Upper lobe of right lung (tissue), 1 donor: ENCODE measurements at regions not wholly inside any gene's neighbourhood (a gene's known extent, or its start where the extent isn't known, plus 50 kb on each side); places are given as distances from the start of the nearest gene placed in this dataset.
"Not testable (repeated sequence)": the region's sequence is repeated elsewhere in the genome, so short reads cannot be mapped to it uniquely, and the experiment has no call there.

ENCODE experiments used
- ATAC-seq: fragments of 200-7000 bp; cut with Tn5 transposase; one replicate; pipeline ENCODE4 v1.9.1; 2020; ENCODE audit warnings: mild to moderate bottlenecking, moderate library complexity
- DNase-seq: peaks from one replicate; pipeline ENCODE4 v3.0.0-alpha.2; 2020
- H3K27ac ChIP-seq: fragments of 200-600 bp; one replicate; pipeline ENCODE4 v1.8.0; 2022
- H3K27me3 ChIP-seq: fragments of 200-600 bp; one replicate; pipeline ENCODE4 v1.8.0; 2022; ENCODE audit warnings: mild to moderate bottlenecking
- H3K36me3 ChIP-seq: fragments of 200-600 bp; one replicate; pipeline ENCODE4 v1.8.0; 2022
- H3K4me1 ChIP-seq: fragments of 200-600 bp; one replicate; pipeline ENCODE4 v1.8.0; 2022
- H3K4me3 ChIP-seq: fragments of 200-600 bp; one replicate; pipeline ENCODE4 v1.8.0; 2022; ENCODE audit warnings: mild to moderate bottlenecking
- H3K9me3 ChIP-seq: fragments of 200-600 bp; one replicate; pipeline ENCODE4 v1.8.0; 2022
- CTCF ChIP-seq: fragments of 200-600 bp; IDR thresholded peaks from one replicate; pipeline ENCODE4 v1.8.0; 2022; ENCODE audit warnings: antibody characterized with exemption
- intact Hi-C: fragments of 100-400 bp; cut with DNase I; formaldehyde crosslinking; loops from one replicate; pipeline ENCODE4 v1.11.0; 2022
- donor health status: DM: no; HTN: yes; CAD: no; lungs with severe emphysema.

GRCh38 chr10:3258394-3258793 lies 85.8 kb upstream of the PITRM1 start:
- intact Hi-C loops, result no loop called here
- H3K27ac ChIP-seq, result no peak overlapping the region
- H3K4me1 ChIP-seq, result no peaks in the 10 kb centered on the region
- TF ChIP-seq CTCF, result no peak
- no peak for ATAC-seq
- no peak overlapping the region for H3K4me3 ChIP-seq
- DNase-seq, result no peak
- no peaks in the 10 kb centered on the region for H3K27me3 ChIP-seq
- H3K36me3 ChIP-seq, result no peaks in the 10 kb centered on the region
- H3K9me3 ChIP-seq, result no peaks in the 10 kb centered on the region

- ATAC-seq, result no peak
- H3K27me3 ChIP-seq, result no peaks in the 10 kb centered on the region
- H3K27ac ChIP-seq, result no peak overlapping the region
- H3K36me3 ChIP-seq, result no peaks in the 10 kb centered on the region
- no peaks in the 10 kb centered on the region for H3K4me1 ChIP-seq
- no peak for DNase-seq
- H3K9me3 ChIP-seq, result no peaks in the 10 kb centered on the region
- H3K4me3 ChIP-seq, result no peak overlapping the region
- TF ChIP-seq CTCF, result no peak
- intact Hi-C loops, result no loop called here
Measured at GRCh38 chr10:3255616-3256015, 83.0 kb upstream of the PITRM1 start.

GRCh38 chr10:3255075-3255474 lies 82.5 kb upstream of the PITRM1 start:
- ATAC-seq (no peak), DNase-seq (no peak)
- no peak for TF ChIP-seq CTCF
- Histone ChIP-seq H3K36me3 (no peaks in the 10 kb centered on the region), H3K27me3 (no peaks in the 10 kb centered on the region), H3K4me1 (no peaks in the 10 kb centered on the region), H3K4me3 (no peak overlapping the region), H3K27ac (no peak overlapping the region), H3K9me3 (no peaks in the 10 kb centered on the region)
- intact Hi-C loops, result no loop called here

- H3K27me3 ChIP-seq, DNase-seq, H3K9me3 ChIP-seq, H3K4me1 ChIP-seq, H3K36me3 ChIP-seq, H3K4me3 ChIP-seq, intact Hi-C loops, ATAC-seq, H3K27ac ChIP-seq: not testable (repeated sequence)
Measured at GRCh38 chr10:3253974-3254373, 81.4 kb upstream of the PITRM1 start.

- H3K4me1 ChIP-seq, result peaks cover 6% of the 10 kb centered on the region
- H3K27ac ChIP-seq, result no peak overlapping the region
- no peaks in the 10 kb centered on the region for H3K9me3 ChIP-seq
- DNase-seq (no peak), ATAC-seq (no peak)
- no peak overlapping the region for H3K4me3 ChIP-seq
- H3K36me3 ChIP-seq, result no peaks in the 10 kb centered on the region
- H3K27me3 ChIP-seq, result no peaks in the 10 kb centered on the region
- TF ChIP-seq CTCF, result no peak
- intact Hi-C loops, result no loop called here
Measured at GRCh38 chr10:3251172-3251571, 78.6 kb upstream of the PITRM1 start.

- intact Hi-C loops, result no loop called here
- TF ChIP-seq CTCF, result no peak
- H3K27ac ChIP-seq, result peak overlapping the region; percentile 48
- peaks cover 6% of the 10 kb centered on the region for H3K4me1 ChIP-seq
- H3K27me3 ChIP-seq, result no peaks in the 10 kb centered on the region
- no peaks in the 10 kb centered on the region for H3K36me3 ChIP-seq
- ATAC-seq (no peak), DNase-seq (no peak)
- no peak overlapping the region for H3K4me3 ChIP-seq
- no peaks in the 10 kb centered on the region for H3K9me3 ChIP-seq
Measured at GRCh38 chr10:3249307-3249889, 76.8 kb upstream of the PITRM1 start.
